ENCODE measurements at regions not wholly inside any gene's neighbourhood (a gene's known extent, or its start where the extent isn't known, plus 50 kb on each side); places are given as distances from the start of the nearest gene placed in this dataset.
A peak's percentile ranks its signal among the peaks of the same experiment; 100 is the strongest.

DNA sequence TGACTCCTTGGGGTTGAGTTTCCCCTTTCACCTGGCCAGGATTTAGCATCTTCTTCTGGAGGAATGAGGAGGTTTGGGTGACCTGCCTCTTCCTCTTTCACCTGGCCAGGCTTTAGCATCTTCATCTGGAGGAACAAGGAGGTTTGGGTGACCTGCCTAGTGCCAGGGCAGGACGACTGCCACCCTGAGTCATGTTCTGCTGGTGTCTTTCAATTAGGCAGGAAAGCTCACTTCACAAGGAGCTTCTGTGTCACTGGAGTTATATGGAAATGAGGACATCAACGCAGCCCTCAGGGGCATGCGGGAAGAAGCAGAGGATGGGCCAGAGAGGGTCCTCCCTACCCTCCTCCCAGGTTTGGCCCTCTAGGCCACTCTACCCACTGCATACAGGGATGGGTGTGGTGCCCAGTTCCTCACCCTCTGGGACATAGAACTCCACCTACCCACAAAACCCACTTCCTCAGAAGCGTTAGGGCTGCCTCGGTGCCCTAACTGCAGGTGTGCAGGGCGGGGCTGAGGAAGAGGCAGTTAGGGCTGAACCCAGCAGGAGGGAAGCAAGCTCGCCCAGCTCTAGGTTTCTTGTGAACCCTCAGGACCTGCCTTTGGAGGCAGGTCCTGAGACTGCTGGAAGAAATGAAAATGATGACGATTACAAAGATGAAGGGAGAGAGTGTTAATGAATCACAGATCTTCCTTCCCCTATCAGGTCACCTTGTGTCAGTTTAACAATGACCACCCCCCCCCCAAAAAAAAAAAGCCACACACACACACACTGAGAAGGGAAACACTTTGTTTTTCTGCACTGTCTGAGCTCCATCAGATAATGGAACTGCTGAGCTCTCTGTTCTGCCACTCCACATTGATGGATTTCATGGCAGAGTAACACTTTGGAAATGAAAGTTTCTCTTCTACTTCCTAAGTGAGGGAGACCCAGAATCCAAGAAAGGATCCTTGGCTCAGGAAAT, 71.0 kb downstream of the ARL4C start:
- Histone ChIP-seq H3K4me3 (replicated peaks; ENCODE audit: insufficient read depth, low read length) (no peak overlapping the region), H3K27me3 (ENCODE audit: insufficient read depth, poor library complexity, severe bottlenecking) (no peaks in the 10 kb centered on the region), H3K27ac (replicated peaks) (peak overlapping the region; percentile 74)
- peak; percentile 67 to 93 for DNase-seq (ENCODE audit: low read depth in 1 of 2, low spot score in 1 of 2)
- TF ChIP-seq GABPA (IDR thresholded peaks at IDR 0.05; ENCODE audit: low read depth) (no peak), POLR2AphosphoS5 (IDR thresholded peaks at IDR 0.05; ENCODE audit: low read depth) (peak; percentile 88), SPI1 (IDR thresholded peaks at IDR 0.05; ENCODE audit: borderline replicate concordance, low read depth) (peak; percentile 95), CTCF (IDR thresholded peaks at IDR 0.05; ENCODE audit: insufficient read depth, low read length) (no peak)
- TF ChIP-seq, protein P1, sequence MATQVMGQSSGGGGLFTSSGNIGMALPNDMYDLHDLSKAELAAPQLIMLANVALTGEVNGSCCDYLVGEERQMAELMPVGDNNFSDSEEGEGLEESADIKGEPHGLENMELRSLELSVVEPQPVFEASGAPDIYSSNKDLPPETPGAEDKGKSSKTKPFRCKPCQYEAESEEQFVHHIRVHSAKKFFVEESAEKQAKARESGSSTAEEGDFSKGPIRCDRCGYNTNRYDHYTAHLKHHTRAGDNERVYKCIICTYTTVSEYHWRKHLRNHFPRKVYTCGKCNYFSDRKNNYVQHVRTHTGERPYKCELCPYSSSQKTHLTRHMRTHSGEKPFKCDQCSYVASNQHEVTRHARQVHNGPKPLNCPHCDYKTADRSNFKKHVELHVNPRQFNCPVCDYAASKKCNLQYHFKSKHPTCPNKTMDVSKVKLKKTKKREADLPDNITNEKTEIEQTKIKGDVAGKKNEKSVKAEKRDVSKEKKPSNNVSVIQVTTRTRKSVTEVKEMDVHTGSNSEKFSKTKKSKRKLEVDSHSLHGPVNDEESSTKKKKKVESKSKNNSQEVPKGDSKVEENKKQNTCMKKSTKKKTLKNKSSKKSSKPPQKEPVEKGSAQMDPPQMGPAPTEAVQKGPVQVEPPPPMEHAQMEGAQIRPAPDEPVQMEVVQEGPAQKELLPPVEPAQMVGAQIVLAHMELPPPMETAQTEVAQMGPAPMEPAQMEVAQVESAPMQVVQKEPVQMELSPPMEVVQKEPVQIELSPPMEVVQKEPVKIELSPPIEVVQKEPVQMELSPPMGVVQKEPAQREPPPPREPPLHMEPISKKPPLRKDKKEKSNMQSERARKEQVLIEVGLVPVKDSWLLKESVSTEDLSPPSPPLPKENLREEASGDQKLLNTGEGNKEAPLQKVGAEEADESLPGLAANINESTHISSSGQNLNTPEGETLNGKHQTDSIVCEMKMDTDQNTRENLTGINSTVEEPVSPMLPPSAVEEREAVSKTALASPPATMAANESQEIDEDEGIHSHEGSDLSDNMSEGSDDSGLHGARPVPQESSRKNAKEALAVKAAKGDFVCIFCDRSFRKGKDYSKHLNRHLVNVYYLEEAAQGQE (IDR thresholded peaks at IDR 0.05; ENCODE audit: insufficient replicate concordance, low read depth), result no peak

GRCh38 chr2:234423884-234424283, 73.0 kb downstream of the ARL4C start:
- Histone ChIP-seq H3K4me3 (replicated peaks; ENCODE audit: insufficient read depth, low read length) (no peak overlapping the region), H3K27me3 (ENCODE audit: insufficient read depth, poor library complexity, severe bottlenecking) (no peaks in the 10 kb centered on the region), H3K27ac (replicated peaks) (no peak overlapping the region)
- no peak for DNase-seq (ENCODE audit: low read depth in 1 of 2, low spot score in 1 of 2)
- TF ChIP-seq CTCF (IDR thresholded peaks at IDR 0.05; ENCODE audit: insufficient read depth, low read length) (no peak), SPI1 (IDR thresholded peaks at IDR 0.05; ENCODE audit: borderline replicate concordance, low read depth) (no peak)
- TF ChIP-seq, protein P1 (IDR thresholded peaks at IDR 0.05; ENCODE audit: insufficient replicate concordance, low read depth), result no peak

- H3K27ac ChIP-seq (replicated peaks), result no peak overlapping the region
- no peak overlapping the region for H3K4me3 ChIP-seq (replicated peaks; ENCODE audit: insufficient read depth, low read length)
- H3K27me3 ChIP-seq (ENCODE audit: insufficient read depth, poor library complexity, severe bottlenecking), result no peaks in the 10 kb centered on the region
- TF ChIP-seq, protein P1 (IDR thresholded peaks at IDR 0.05; ENCODE audit: insufficient replicate concordance, low read depth), result no peak
- DNase-seq (ENCODE audit: low read depth in 1 of 2, low spot score in 1 of 2), result no peak
Measured at GRCh38 chr2:234422981-234423431, 73.9 kb downstream of the ARL4C start.
